Lung (tissue), 11 donors: ENCODE measurements at regions not wholly inside any gene's neighbourhood (a gene's known extent, or its start where the extent isn't known, plus 50 kb on each side); places are given as distances from the start of the nearest gene placed in this dataset.

Source experiments
- ATAC-seq: fragments of 200-7000 bp; cut with Tn5 transposase; one replicate; pipeline ENCODE4 v1.9.1; 2020; ENCODE audit warnings: moderate number of reproducible peaks; ENCODE audit not compliant: insufficient read depth, low FRiP score
- DNase-seq, 3 donors: peaks; one replicate each; pipeline ENCODE4 v3.0.0-alpha.2; 2013 to 2017
- H3K27ac ChIP-seq, 2 donors: one replicate each; pipeline ENCODE4 v1.5.1; 2013; ENCODE audit warnings: mild to moderate bottlenecking in 2 of 2, moderate library complexity in 2 of 2, control low read depth in 1 of 2, inconsistent platforms in 1 of 2, low read depth in 1 of 2, low read length in 1 of 2
- H3K27me3 ChIP-seq, 3 donors: one replicate each; pipeline ENCODE4 v1.5.1; 2013; ENCODE audit warnings: low read length in 2 of 3; ENCODE audit not compliant: control insufficient read depth in 3 of 3, insufficient read depth in 3 of 3
- H3K36me3 ChIP-seq, 4 donors: one replicate each; pipeline ENCODE4 v1.5.1; 2013; ENCODE audit warnings: low read length in 4 of 4, mild to moderate bottlenecking in 1 of 4, moderate library complexity in 1 of 4; ENCODE audit not compliant: control insufficient read depth in 4 of 4, insufficient read depth in 4 of 4
- H3K4me1 ChIP-seq, 5 donors: one replicate each; pipeline ENCODE4 v1.5.1; 2013; ENCODE audit warnings: low read length in 5 of 5, mild to moderate bottlenecking in 2 of 5, moderate library complexity in 1 of 5; ENCODE audit not compliant: control insufficient read depth in 5 of 5, insufficient read depth in 5 of 5
- H3K4me3 ChIP-seq: one replicate; pipeline ENCODE4 v1.5.1; 2013; ENCODE audit warnings: mild to moderate bottlenecking, control low read depth, moderate library complexity
- H3K9ac ChIP-seq, 2 donors: one replicate each; pipeline ENCODE4 v1.5.1; 2013; ENCODE audit warnings: low read length in 2 of 2, control low read depth in 1 of 2; ENCODE audit not compliant: insufficient read depth in 1 of 2
- H3K9me3 ChIP-seq, 4 donors: one replicate each; pipeline ENCODE4 v1.5.1; 2013; ENCODE audit warnings: low read length in 3 of 4, mild to moderate bottlenecking in 1 of 4, moderate library complexity in 1 of 4; ENCODE audit not compliant: control insufficient read depth in 4 of 4, insufficient read depth in 3 of 4
- CTCF ChIP-seq: IDR thresholded peaks from 2 replicates; pipeline ENCODE4 v1.5.1; 2012; ENCODE audit warnings: mild to moderate bottlenecking; ENCODE audit errors: control extremely low read depth, extremely low read depth
- WGBS, 2 donors: extraction: QIAGEN DNeasy Blood & Tissue Kit; methylation state at CpG; one replicate each; pipeline ENCODE4 v1.1.7; 2013; 5-methylcytosine and 5-hydroxymethylcytosine counted together
- donor health status: control.
- donor health status: control.
- donor health status: Bipolar disorder and iron deficiency.
- donor health status: healthy.
- donor health status: DM: yes; HTN: yes; CAD: no.

- H3K9me3 ChIP-seq, result no peaks in the 10 kb centered on the region
- H3K4me3 ChIP-seq, result no peak overlapping the region
- H3K4me1 ChIP-seq, result peaks cover 0 to 7% (median 6%) of the 10 kb centered on the region in 5 donors
- H3K9ac ChIP-seq, result no peak overlapping the region
- peak; percentile 23 to 78 (median 56) for DNase-seq
- no peak for ATAC-seq
- WGBS, 2 donors, result 22 to 32% methylated on average over 8 of the region's 8 CpGs
- no peaks in the 10 kb centered on the region for H3K36me3 ChIP-seq
- no peak overlapping the region for H3K27ac ChIP-seq
- TF ChIP-seq CTCF, result no peak
- H3K27me3 ChIP-seq, result peaks cover 0 to 5% (median 0%) of the 10 kb centered on the region in 3 donors
Measured at GRCh38 chr7:69338144-69338543, 260.1 kb upstream of the AUTS2 start.

GRCh38 chr7:69341288-69341687 lies 257.0 kb upstream of the AUTS2 start:
- no peak for DNase-seq
- 87 to 89% methylated on average over 1 of the region's 1 CpG for WGBS, 2 donors
- H3K36me3 ChIP-seq, result no peaks in the 10 kb centered on the region
- H3K4me3 ChIP-seq, result no peak overlapping the region
- H3K9ac ChIP-seq, result no peak overlapping the region
- no peak overlapping the region for H3K27ac ChIP-seq
- no peak for ATAC-seq
- H3K4me1 ChIP-seq, result peaks cover 0 to 7% (median 6%) of the 10 kb centered on the region in 5 donors
- H3K27me3 ChIP-seq, result peaks cover 0 to 5% (median 0%) of the 10 kb centered on the region in 3 donors
- no peak for TF ChIP-seq CTCF
- H3K9me3 ChIP-seq, result peaks cover 0 to 2% (median under 1%) of the 10 kb centered on the region in 4 donors

GRCh38 chr7:69342154-69342884 lies 256.0 kb upstream of the AUTS2 start:
- WGBS, 2 donors, result 81 to 87% methylated on average over 10 of the region's 10 CpGs
- Histone ChIP-seq H3K27ac (no peak overlapping the region), H3K4me3 (no peak overlapping the region), H3K36me3 (no peaks in the 10 kb centered on the region), H3K9ac (no peak overlapping the region), H3K27me3 (peaks cover 0 to 5% (median 0%) of the 10 kb centered on the region in 3 donors), H3K4me1 (peaks cover 0 to 7% (median 6%) of the 10 kb centered on the region in 5 donors), H3K9me3 (peaks cover 0 to 2% (median under 1%) of the 10 kb centered on the region in 4 donors)
- DNase-seq (no peak), ATAC-seq (no peak)
- TF ChIP-seq CTCF, result no peak
